HepG2 (cell line): ENCODE measurements at regions not wholly inside any gene's neighbourhood (a gene's known extent, or its start where the extent isn't known, plus 50 kb on each side); places are given as distances from the start of the nearest gene placed in this dataset.
A peak's percentile ranks its signal among the peaks of the same experiment; 100 is the strongest.

Experiments
- AGO2 ChIP-seq: fragments of 200-400 bp; formaldehyde crosslinking; optimal IDR thresholded peaks from 2 replicates; pipeline ENCODE3; 2017; ENCODE audit warnings: mild to moderate bottlenecking, low read depth, low read length, moderate library complexity
- ATM ChIP-seq: fragments of 450-650 bp; IDR thresholded peaks from 2 replicates; pipeline ENCODE4 v1.7.1; 2017; ENCODE audit warnings: mild to moderate bottlenecking, borderline replicate concordance
- CREM ChIP-seq, 2 experiments: sonication (generic) in 1 of 2; formaldehyde crosslinking in 1 of 2; IDR thresholded peaks; 2 replicates each; pipeline versions ENCODE4 v1.4.0 to v1.6.1; 2016 to 2020; ENCODE audit warnings: antibody characterized with exemption in 1 of 2, mild to moderate bottlenecking in 1 of 2, missing genetic modification reagents in 1 of 2
- GPBP1L1 ChIP-seq: sonication (generic); formaldehyde crosslinking; IDR thresholded peaks from 2 replicates; pipeline ENCODE4 v1.5.0; 2020; ENCODE audit warnings: mild to moderate bottlenecking, missing genetic modification reagents
- IRF9 ChIP-seq: sonication (generic); formaldehyde crosslinking; IDR thresholded peaks from 2 replicates; pipeline ENCODE4 v1.8.0; 2022; ENCODE audit warnings: missing genetic modification reagents, mild to moderate bottlenecking, borderline replicate concordance
- KMT2B ChIP-seq: IDR thresholded peaks from 2 replicates; pipeline ENCODE4 v1.6.1; 2016; ENCODE audit warnings: missing genetic modification reagents, missing compliant biosample characterization
- NAIF1 ChIP-seq: sonication (generic); formaldehyde crosslinking; IDR thresholded peaks from 2 replicates; pipeline ENCODE4 v1.5.0; 2020; ENCODE audit warnings: mild to moderate bottlenecking, missing genetic modification reagents, borderline replicate concordance
- NR2F1 ChIP-seq, 2 experiments: fragments of 450-650 bp in 1 of 2; formaldehyde crosslinking in 1 of 2; IDR thresholded peaks; 2 replicates each; pipeline versions ENCODE4 v1.5.0 to v1.6.1; 2016 to 2020; ENCODE audit warnings: mild to moderate bottlenecking in 1 of 2, missing compliant biosample characterization in 1 of 2, missing genetic modification reagents in 1 of 2, moderate library complexity in 1 of 2
- RBM39 ChIP-seq: fragments of 200-400 bp; formaldehyde crosslinking; IDR thresholded peaks from one replicate; pipeline ENCODE4 v1.6.1; 2018; ENCODE audit warnings: antibody characterized with exemption, mild to moderate bottlenecking, low read depth, low read length; ENCODE audit not compliant: poor library complexity, severe bottlenecking
- RNF2 ChIP-seq: fragments of 450-650 bp; conservative IDR thresholded peaks from 2 replicates; pipeline ENCODE4 v1.6.1; 2016; ENCODE audit warnings: low read depth
- STAT6 ChIP-seq: sonication (generic); formaldehyde crosslinking; IDR thresholded peaks from 2 replicates; pipeline ENCODE4 v1.4.0; 2020; ENCODE audit warnings: missing genetic modification reagents, mild to moderate bottlenecking, borderline replicate concordance
- YEATS2 ChIP-seq: sonication (generic); formaldehyde crosslinking; IDR thresholded peaks from 2 replicates; pipeline ENCODE4 v1.4.0; 2020; ENCODE audit warnings: missing genetic modification reagents, borderline replicate concordance
- YEATS4 ChIP-seq: sonication (generic); formaldehyde crosslinking; IDR thresholded peaks from 2 replicates; pipeline ENCODE4 v1.4.0; 2020; ENCODE audit warnings: missing genetic modification reagents, borderline replicate concordance
- ZBTB20 ChIP-seq: sonication (generic); formaldehyde crosslinking; IDR thresholded peaks from 2 replicates; pipeline ENCODE4 v1.8.1; 2023; ENCODE audit warnings: missing genetic modification reagents, low read depth, mild to moderate bottlenecking, borderline replicate concordance
- ZGPAT ChIP-seq: IDR thresholded peaks from 2 replicates; pipeline ENCODE4 v1.6.1; 2016; ENCODE audit warnings: mild to moderate bottlenecking
- ZNF335 ChIP-seq: sonication (generic); formaldehyde crosslinking; IDR thresholded peaks from 2 replicates; pipeline ENCODE4 v1.4.0; 2020; ENCODE audit warnings: missing genetic modification reagents
- ZNF605 ChIP-seq: sonication (generic); formaldehyde crosslinking; IDR thresholded peaks from 2 replicates; pipeline ENCODE4 v1.8.0; 2022; ENCODE audit warnings: mild to moderate bottlenecking, missing genetic modification reagents
- ZNF619 ChIP-seq: sonication (generic); formaldehyde crosslinking; IDR thresholded peaks from 2 replicates; pipeline ENCODE4 v1.4.0; 2020; ENCODE audit warnings: mild to moderate bottlenecking, missing genetic modification reagents
- ZNF672 ChIP-seq: sonication (generic); formaldehyde crosslinking; IDR thresholded peaks from 2 replicates; pipeline ENCODE4 v1.8.1; 2022; ENCODE audit warnings: missing genetic modification reagents
- ZNF749 ChIP-seq: sonication (generic); formaldehyde crosslinking; IDR thresholded peaks from 2 replicates; pipeline ENCODE4 v1.8.0; 2022; ENCODE audit warnings: mild to moderate bottlenecking, missing genetic modification reagents, moderate library complexity, borderline replicate concordance
- ZNF772 ChIP-seq: sonication (generic); formaldehyde crosslinking; IDR thresholded peaks from 2 replicates; pipeline ENCODE4 v1.5.0; 2020; ENCODE audit warnings: mild to moderate bottlenecking, missing genetic modification reagents
- ZNF879 ChIP-seq: sonication (generic); formaldehyde crosslinking; IDR thresholded peaks from 2 replicates; pipeline ENCODE4 v1.8.1; 2023; ENCODE audit warnings: missing genetic modification reagents

DNA sequence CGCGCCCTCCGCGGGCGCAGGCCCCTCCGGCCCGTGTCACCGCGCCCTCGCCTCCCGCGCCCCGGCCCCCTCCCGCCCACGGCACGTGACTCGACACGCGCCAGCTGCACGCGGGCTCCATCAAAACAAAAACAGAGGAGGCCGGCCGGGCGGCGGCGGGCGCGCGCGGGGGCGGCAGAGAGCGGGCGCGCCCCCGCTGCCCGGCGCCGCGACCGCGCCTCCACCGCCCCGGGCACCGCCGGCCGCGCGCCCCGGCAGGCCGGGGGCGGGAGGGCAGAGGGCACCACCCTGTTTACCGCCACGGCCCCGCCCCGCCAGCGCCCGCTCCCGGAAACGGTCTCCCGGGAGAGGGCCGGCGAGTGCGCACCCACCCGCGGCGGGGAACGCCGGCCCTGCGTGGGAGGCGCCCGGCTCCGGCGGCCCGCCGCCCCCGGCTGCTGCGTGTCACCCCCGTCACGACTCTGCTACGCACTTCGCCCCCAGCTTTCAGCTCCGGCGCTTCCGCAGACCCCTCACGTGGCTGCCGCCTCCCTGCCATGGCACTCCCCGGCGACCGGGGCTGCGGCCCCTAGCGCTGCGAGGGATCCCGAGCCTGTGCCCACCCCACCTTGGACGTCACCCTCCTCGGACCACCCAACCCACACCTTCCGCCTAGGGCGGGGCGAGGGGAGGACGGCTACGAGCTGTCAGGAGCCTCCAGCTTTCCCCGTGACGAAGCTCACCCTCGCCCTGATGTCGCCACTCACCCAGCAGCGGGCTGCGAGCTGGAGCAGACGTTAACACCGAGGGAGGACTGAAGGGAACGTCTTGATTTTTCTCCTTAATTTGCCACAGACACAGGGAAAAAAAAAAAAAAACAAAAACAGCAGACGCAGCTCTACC, 221.6 kb upstream of the MKLN1 start (continued):
- peak; percentile 84 for TF ChIP-seq AGO2
- TF ChIP-seq ZNF335 (CRISPR knock-in tag), result no peak
- TF ChIP-seq YEATS4 (CRISPR knock-in tag), result peak; percentile 87
- TF ChIP-seq ZNF619 (CRISPR knock-in tag), result no peak
- TF ChIP-seq RNF2, result peak; percentile 44; the same call in 1 of the 2 replicates
- no peak for TF ChIP-seq GPBP1L1 (CRISPR knock-in tag)
- TF ChIP-seq CREM (IDR thresholded peaks at IDR 0.05), result peak; percentile 47; the same call in 1 of the 2 replicates
- TF ChIP-seq CREM (CRISPR knock-in tag; IDR thresholded peaks at IDR 0.05), result no peak
- TF ChIP-seq YEATS2 (CRISPR knock-in tag), result no peak
- peak; percentile 60 for TF ChIP-seq RBM39
- TF ChIP-seq ZBTB20 (CRISPR knock-in tag), result peak; percentile 37; the same call in 1 of the 2 replicates
- 0 out of 2 replicates have a peak, but pooled peaks have one; percentile 19 for TF ChIP-seq ZGPAT
- TF ChIP-seq IRF9, result peak; percentile 58; the same call in 1 of the 2 replicates
- TF ChIP-seq ZNF879 (CRISPR knock-in tag), result peak; percentile 76; the same call in 1 of the 2 replicates
- TF ChIP-seq NAIF1, result no peak
- no peak for TF ChIP-seq ZNF749 (CRISPR knock-in tag)
- TF ChIP-seq ZNF772, result no peak; the same call in 1 of the 2 replicates
- TF ChIP-seq ZNF672 (CRISPR knock-in tag), result no peak
- no peak for TF ChIP-seq NR2F1 (CRISPR knock-in tag; IDR thresholded peaks at IDR 0.05)
- TF ChIP-seq ATM, result no peak
- no peak for TF ChIP-seq STAT6 (CRISPR knock-in tag)
- TF ChIP-seq ZNF605 (CRISPR knock-in tag), result peak; percentile 66; the same call in 1 of the 2 replicates
- TF ChIP-seq KMT2B, result no peak; the same call in 1 of the 2 replicates
